ENCODE measurements at regions not wholly inside any gene's neighbourhood (a gene's known extent, or its start where the extent isn't known, plus 50 kb on each side); places are given as distances from the start of the nearest gene placed in this dataset.

DNA sequence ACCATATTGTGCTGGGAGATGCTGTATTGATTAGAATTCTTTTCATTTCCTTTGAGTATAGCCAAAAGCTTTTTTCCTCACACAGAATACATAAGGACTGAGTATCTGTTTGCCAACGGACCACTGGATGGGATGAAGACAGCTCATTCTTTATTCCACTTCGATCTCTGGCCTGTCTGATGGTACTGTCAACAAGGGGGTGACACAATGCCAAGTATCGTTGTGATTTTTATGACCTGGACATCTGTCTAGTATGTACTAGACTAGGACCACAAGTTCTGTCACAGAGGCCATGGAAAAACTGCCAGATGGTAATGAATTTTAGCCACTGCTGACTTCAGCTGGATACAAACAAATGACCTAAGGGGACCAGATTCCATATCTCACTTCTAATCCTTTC lies 502.7 kb downstream of the SOX5 start:
- H3K27ac Mint-ChIP-seq = no peak overlapping the region
- no peak overlapping the region for H3K4me3 Mint-ChIP-seq
- POLR2A ChIA-PET = no interaction called here
- H3K4me1 Mint-ChIP-seq (ENCODE audit: low read depth) = no peaks in the 10 kb centered on the region
- H3K27me3 Mint-ChIP-seq (ENCODE audit: low read depth) = no peaks in the 10 kb centered on the region
- H3K36me3 Mint-ChIP-seq (ENCODE audit: low read depth) = no peaks in the 10 kb centered on the region
- no peak for DNase-seq
- ATAC-seq = no peak
- CTCF ChIA-PET = no interaction called here
- no peaks in the 10 kb centered on the region for H3K9me3 Mint-ChIP-seq (ENCODE audit: insufficient read depth)

GRCh38 chr12:23450810-23451209 lies 498.7 kb downstream of the SOX5 start:
- CTCF ChIA-PET = no interaction called here
- no peak overlapping the region for H3K27ac Mint-ChIP-seq
- no peaks in the 10 kb centered on the region for H3K36me3 Mint-ChIP-seq (ENCODE audit: low read depth)
- H3K27me3 Mint-ChIP-seq (ENCODE audit: low read depth) = no peaks in the 10 kb centered on the region
- H3K4me3 Mint-ChIP-seq = no peak overlapping the region
- H3K4me1 Mint-ChIP-seq (ENCODE audit: low read depth) = no peaks in the 10 kb centered on the region
- ATAC-seq = no peak
- DNase-seq = no peak
- H3K9me3 Mint-ChIP-seq (ENCODE audit: insufficient read depth) = no peaks in the 10 kb centered on the region
- POLR2A ChIA-PET = no interaction called here

DNA sequence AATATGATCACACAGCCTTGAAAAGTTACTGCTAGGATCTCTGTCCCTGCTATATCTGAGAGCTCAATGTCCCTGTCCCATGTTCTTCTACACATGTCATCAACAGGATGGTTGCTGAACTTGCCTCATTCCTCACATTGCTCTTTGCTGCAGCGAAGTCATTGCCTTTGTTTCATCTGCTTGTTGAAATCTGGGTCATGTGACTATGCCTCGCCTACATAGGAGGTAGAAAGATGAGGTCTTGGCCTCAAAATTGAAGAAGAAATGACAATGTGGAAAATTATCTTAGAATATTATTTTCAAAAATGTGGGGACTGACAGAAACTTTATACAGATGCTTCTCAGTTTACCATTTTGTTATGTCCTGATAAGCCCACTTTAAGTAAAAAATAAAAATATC lies 494.2 kb downstream of the SOX5 start:
- Mint-ChIP-seq H3K9me3 (ENCODE audit: insufficient read depth) (no peaks in the 10 kb centered on the region), H3K4me1 (ENCODE audit: low read depth) (no peaks in the 10 kb centered on the region), H3K27me3 (ENCODE audit: low read depth) (no peaks in the 10 kb centered on the region), H3K4me3 (no peak overlapping the region), H3K27ac (no peak overlapping the region), H3K36me3 (ENCODE audit: low read depth) (no peaks in the 10 kb centered on the region)
- ATAC-seq (no peak), DNase-seq (no peak)
- ChIA-PET CTCF (no interaction called here), POLR2A (interaction anchor here (0.6 kb wide), 1 partner anchor 1263 kb away, joined by 3 read pairs; no protein-coding TSS in a partner anchor)

- H3K4me1 Mint-ChIP-seq (ENCODE audit: low read depth) = no peaks in the 10 kb centered on the region
- H3K36me3 Mint-ChIP-seq (ENCODE audit: low read depth) = no peaks in the 10 kb centered on the region
- H3K4me3 Mint-ChIP-seq = no peak overlapping the region
- no peak for DNase-seq
- peaks cover 4% of the 10 kb centered on the region for H3K9me3 Mint-ChIP-seq (ENCODE audit: insufficient read depth)
- CTCF ChIA-PET = no interaction called here
- no peak overlapping the region for H3K27ac Mint-ChIP-seq
- POLR2A ChIA-PET = no interaction called here
- no peaks in the 10 kb centered on the region for H3K27me3 Mint-ChIP-seq (ENCODE audit: low read depth)
- no peak for ATAC-seq
Observed at GRCh38 chr12:23458640-23459039, 490.8 kb downstream of the SOX5 start.

DNA sequence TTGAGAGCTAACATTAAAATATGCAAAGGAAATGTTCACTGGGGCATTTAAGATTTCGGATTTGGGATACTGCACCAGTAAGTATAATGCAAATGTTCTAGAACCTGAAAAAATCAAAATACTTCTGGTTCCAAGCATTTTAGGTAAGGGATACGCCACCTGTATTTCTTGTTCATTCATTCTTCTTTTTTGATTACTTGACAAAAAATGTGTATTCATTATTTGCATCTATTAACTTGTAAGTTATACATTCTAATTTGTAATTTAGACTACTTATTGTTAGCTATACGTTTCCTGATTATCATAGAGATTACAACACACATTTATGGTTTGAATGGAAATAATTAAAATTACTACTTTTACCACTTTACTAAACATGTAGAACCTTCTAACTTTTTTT lies 486.9 kb downstream of the SOX5 start:
- Mint-ChIP-seq H3K27me3 (ENCODE audit: low read depth) (no peaks in the 10 kb centered on the region), H3K36me3 (ENCODE audit: low read depth) (no peaks in the 10 kb centered on the region), H3K4me3 (no peak overlapping the region), H3K9me3 (ENCODE audit: insufficient read depth) (peaks cover 20% of the 10 kb centered on the region), H3K27ac (no peak overlapping the region), H3K4me1 (ENCODE audit: low read depth) (no peaks in the 10 kb centered on the region)
- ChIA-PET CTCF (no interaction called here), POLR2A (no interaction called here)
- no peak for ATAC-seq
- DNase-seq = no peak

DNA sequence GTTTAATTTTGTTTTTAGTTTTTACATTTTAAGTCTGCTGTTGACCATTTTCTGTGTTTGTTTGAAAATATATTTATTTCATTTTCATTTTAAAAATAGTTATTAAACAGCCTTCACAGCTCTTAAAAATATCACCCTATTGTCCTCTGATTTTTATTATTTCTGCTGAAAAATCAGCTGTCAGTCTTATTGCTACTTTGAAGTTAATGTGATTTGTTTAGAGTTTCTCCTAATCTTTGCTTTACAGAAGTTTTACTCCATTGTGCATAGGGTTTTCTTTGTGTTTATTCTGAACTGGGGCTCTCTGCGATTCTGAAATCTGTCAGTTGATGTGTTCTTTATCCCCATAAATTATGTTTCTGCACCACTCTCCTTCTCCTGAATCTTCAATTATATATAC lies 486.3 kb downstream of the SOX5 start:
- Mint-ChIP-seq H3K4me1 (ENCODE audit: low read depth) (no peaks in the 10 kb centered on the region), H3K27me3 (ENCODE audit: low read depth) (no peaks in the 10 kb centered on the region), H3K4me3 (no peak overlapping the region), H3K9me3 (ENCODE audit: insufficient read depth) (peaks cover 24% of the 10 kb centered on the region), H3K27ac (no peak overlapping the region), H3K36me3 (ENCODE audit: low read depth) (no peaks in the 10 kb centered on the region)
- ChIA-PET CTCF (no interaction called here), POLR2A (no interaction called here)
- ATAC-seq (no peak), DNase-seq (no peak)

GRCh38 chr12:23464241-23464812 lies 485.1 kb downstream of the SOX5 start:
- Mint-ChIP-seq H3K27me3 (ENCODE audit: low read depth) (no peaks in the 10 kb centered on the region), H3K27ac (no peak overlapping the region), H3K4me3 (no peak overlapping the region), H3K9me3 (ENCODE audit: insufficient read depth) (peaks cover 34% of the 10 kb centered on the region), H3K4me1 (ENCODE audit: low read depth) (no peaks in the 10 kb centered on the region), H3K36me3 (ENCODE audit: low read depth) (no peaks in the 10 kb centered on the region)
- POLR2A ChIA-PET = no interaction called here
- no peak for DNase-seq
- CTCF ChIA-PET = no interaction called here
- ATAC-seq = no peak

DNA sequence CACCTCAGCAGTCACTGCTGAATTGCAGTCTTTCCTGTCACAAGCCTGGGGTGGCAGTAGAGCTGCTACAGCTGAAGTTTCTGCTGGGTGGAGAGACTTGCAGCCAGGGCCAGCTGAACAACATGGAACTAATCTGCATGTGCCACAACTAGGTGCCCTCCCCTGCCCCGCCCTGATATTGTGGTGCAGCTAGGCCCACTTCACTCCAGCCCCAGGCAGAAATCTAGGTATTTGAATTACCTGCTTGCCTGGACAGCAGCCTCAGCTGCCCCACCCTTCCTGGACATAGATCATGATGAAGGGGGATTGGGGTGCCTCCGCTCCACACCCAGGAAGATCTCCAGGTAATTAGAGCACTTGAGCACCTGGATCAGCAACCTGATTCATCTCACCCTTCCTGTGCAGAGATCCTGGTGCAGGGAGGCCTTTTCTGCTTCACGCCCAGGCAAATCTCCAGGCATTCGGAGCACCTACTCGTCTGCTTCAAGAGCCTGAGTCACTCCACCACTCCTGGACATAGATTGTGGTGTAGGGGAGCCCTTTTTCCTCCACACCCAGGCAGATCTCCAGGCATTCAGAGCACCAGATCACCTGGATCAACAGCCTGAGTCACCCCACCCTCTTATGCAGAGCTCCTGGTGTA lies 477.0 kb downstream of the SOX5 start:
- H3K27me3 Mint-ChIP-seq (ENCODE audit: low read depth) = no peaks in the 10 kb centered on the region
- no peak for ATAC-seq
- no peaks in the 10 kb centered on the region for H3K4me1 Mint-ChIP-seq (ENCODE audit: low read depth)
- ChIA-PET CTCF (no interaction called here), POLR2A (no interaction called here)
- H3K4me3 Mint-ChIP-seq = no peak overlapping the region
- no peaks in the 10 kb centered on the region for H3K36me3 Mint-ChIP-seq (ENCODE audit: low read depth)
- no peak for DNase-seq
- H3K9me3 Mint-ChIP-seq (ENCODE audit: insufficient read depth) = peaks cover 49% of the 10 kb centered on the region
- no peak overlapping the region for H3K27ac Mint-ChIP-seq

DNA sequence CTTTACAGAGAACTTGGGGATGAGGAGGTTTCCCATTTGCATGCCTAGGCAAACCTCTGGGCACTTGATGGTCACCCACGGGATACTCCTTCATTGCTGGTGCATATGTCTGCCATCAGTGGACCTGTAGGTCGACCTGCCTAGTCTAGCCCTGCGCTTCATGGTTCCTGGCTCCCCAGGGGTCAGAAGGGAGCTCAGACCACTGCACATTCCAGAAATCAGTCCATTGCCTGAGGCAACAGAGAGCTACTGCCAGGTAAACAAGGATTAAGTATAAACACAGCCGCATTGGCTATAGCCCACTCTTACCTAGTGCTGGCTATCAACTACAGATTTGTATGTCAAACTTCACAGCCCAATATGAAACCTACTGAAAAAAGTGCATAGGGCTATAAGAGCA lies 476.4 kb downstream of the SOX5 start:
- Mint-ChIP-seq H3K4me1 (ENCODE audit: low read depth) (no peaks in the 10 kb centered on the region), H3K27ac (no peak overlapping the region), H3K4me3 (no peak overlapping the region), H3K36me3 (ENCODE audit: low read depth) (no peaks in the 10 kb centered on the region), H3K9me3 (ENCODE audit: insufficient read depth) (peaks cover 53% of the 10 kb centered on the region), H3K27me3 (ENCODE audit: low read depth) (no peaks in the 10 kb centered on the region)
- no peak for DNase-seq
- CTCF ChIA-PET = no interaction called here
- POLR2A ChIA-PET = no interaction called here
- no peak for ATAC-seq

GRCh38 chr12:23474438-23474976 lies 475.0 kb downstream of the SOX5 start:
- peaks cover 43% of the 10 kb centered on the region for H3K9me3 Mint-ChIP-seq (ENCODE audit: insufficient read depth)
- H3K27me3 Mint-ChIP-seq (ENCODE audit: low read depth) = no peaks in the 10 kb centered on the region
- ATAC-seq (no peak), DNase-seq (no peak)
- H3K36me3 Mint-ChIP-seq (ENCODE audit: low read depth) = no peaks in the 10 kb centered on the region
- H3K4me1 Mint-ChIP-seq (ENCODE audit: low read depth) = no peaks in the 10 kb centered on the region
- no peak overlapping the region for H3K27ac Mint-ChIP-seq
- ChIA-PET POLR2A (no interaction called here), CTCF (no interaction called here)
- no peak overlapping the region for H3K4me3 Mint-ChIP-seq
